Lung (tissue), 11 donors: ENCODE measurements at regions not wholly inside any gene's neighbourhood (a gene's known extent, or its start where the extent isn't known, plus 50 kb on each side); places are given as distances from the start of the nearest gene placed in this dataset.
A peak's percentile ranks its signal among the peaks of the same experiment; 100 is the strongest.
"Not testable (repeated sequence)": the region's sequence is repeated elsewhere in the genome, so short reads cannot be mapped to it uniquely, and the experiment has no call there.

Experiments
- ATAC-seq: fragments of 200-7000 bp; cut with Tn5 transposase; one replicate; pipeline ENCODE4 v1.9.1; 2020; ENCODE audit warnings: moderate number of reproducible peaks; ENCODE audit not compliant: insufficient read depth, low FRiP score
- DNase-seq, 3 donors: peaks; one replicate each; pipeline ENCODE4 v3.0.0-alpha.2; 2013 to 2017
- H3K27ac ChIP-seq, 2 donors: one replicate each; pipeline ENCODE4 v1.5.1; 2013; ENCODE audit warnings: mild to moderate bottlenecking in 2 of 2, moderate library complexity in 2 of 2, control low read depth in 1 of 2, inconsistent platforms in 1 of 2, low read depth in 1 of 2, low read length in 1 of 2
- H3K27me3 ChIP-seq, 3 donors: one replicate each; pipeline ENCODE4 v1.5.1; 2013; ENCODE audit warnings: low read length in 2 of 3; ENCODE audit not compliant: control insufficient read depth in 3 of 3, insufficient read depth in 3 of 3
- H3K36me3 ChIP-seq, 4 donors: one replicate each; pipeline ENCODE4 v1.5.1; 2013; ENCODE audit warnings: low read length in 4 of 4, mild to moderate bottlenecking in 1 of 4, moderate library complexity in 1 of 4; ENCODE audit not compliant: control insufficient read depth in 4 of 4, insufficient read depth in 4 of 4
- H3K4me1 ChIP-seq, 5 donors: one replicate each; pipeline ENCODE4 v1.5.1; 2013; ENCODE audit warnings: low read length in 5 of 5, mild to moderate bottlenecking in 2 of 5, moderate library complexity in 1 of 5; ENCODE audit not compliant: control insufficient read depth in 5 of 5, insufficient read depth in 5 of 5
- H3K4me3 ChIP-seq: one replicate; pipeline ENCODE4 v1.5.1; 2013; ENCODE audit warnings: mild to moderate bottlenecking, control low read depth, moderate library complexity
- H3K9ac ChIP-seq, 2 donors: one replicate each; pipeline ENCODE4 v1.5.1; 2013; ENCODE audit warnings: low read length in 2 of 2, control low read depth in 1 of 2; ENCODE audit not compliant: insufficient read depth in 1 of 2
- H3K9me3 ChIP-seq, 4 donors: one replicate each; pipeline ENCODE4 v1.5.1; 2013; ENCODE audit warnings: low read length in 3 of 4, mild to moderate bottlenecking in 1 of 4, moderate library complexity in 1 of 4; ENCODE audit not compliant: control insufficient read depth in 4 of 4, insufficient read depth in 3 of 4
- CTCF ChIP-seq: IDR thresholded peaks from 2 replicates; pipeline ENCODE4 v1.5.1; 2012; ENCODE audit warnings: mild to moderate bottlenecking; ENCODE audit errors: control extremely low read depth, extremely low read depth
- WGBS, 2 donors: extraction: QIAGEN DNeasy Blood & Tissue Kit; methylation state at CpG; one replicate each; pipeline ENCODE4 v1.1.7; 2013; 5-methylcytosine and 5-hydroxymethylcytosine counted together
- donor health status: control.
- donor health status: control.
- donor health status: Bipolar disorder and iron deficiency.
- donor health status: healthy.
- donor health status: DM: yes; HTN: yes; CAD: no.

- DNase-seq, result no peak
- no peak overlapping the region for H3K4me3 ChIP-seq
- TF ChIP-seq CTCF, result no peak
- ATAC-seq, result no peak
- no peaks in the 10 kb centered on the region for H3K36me3 ChIP-seq
- H3K27ac ChIP-seq, result no peak overlapping the region
- H3K4me1 ChIP-seq, result no peaks in the 10 kb centered on the region
- WGBS, 2 donors, result 69 to 73% methylated on average over 3 of the region's 3 CpGs
- no peak overlapping the region for H3K9ac ChIP-seq
- H3K9me3 ChIP-seq, result no peaks in the 10 kb centered on the region
- H3K27me3 ChIP-seq, result no peaks in the 10 kb centered on the region
Observed at GRCh38 chr22:22059291-22060002, 76.9 kb upstream of the TOP3B start.

DNA sequence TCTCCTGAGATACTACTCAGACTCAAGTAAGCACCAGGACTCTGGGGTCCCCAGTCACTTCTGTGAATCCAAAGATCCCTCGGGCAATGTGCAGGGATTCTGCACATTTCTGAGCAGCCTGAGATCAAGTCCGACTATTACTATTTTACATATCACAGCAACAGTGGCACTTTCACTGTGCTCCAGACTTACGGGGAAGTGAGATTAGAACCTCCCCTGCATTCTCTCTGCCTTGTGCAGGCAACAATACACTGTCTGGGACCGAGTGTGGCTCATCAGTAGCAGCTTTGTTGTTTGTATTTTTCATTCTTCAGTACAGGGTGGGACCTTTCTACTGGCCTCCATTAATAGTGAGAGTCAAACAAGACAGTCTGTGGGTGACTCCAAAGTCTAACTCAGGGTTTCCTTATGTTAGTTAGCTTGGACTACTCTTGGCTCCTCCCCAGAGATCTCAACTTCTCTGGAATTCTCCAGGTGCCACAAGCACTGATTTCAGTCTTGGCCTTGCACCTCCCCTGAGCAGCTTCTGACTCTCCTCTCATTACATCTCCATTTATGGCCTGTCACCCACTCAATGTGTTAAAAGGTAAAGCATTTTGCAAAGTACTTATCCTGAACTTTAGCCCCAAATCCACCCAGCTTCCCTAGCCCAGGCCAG lies 76.2 kb upstream of the TOP3B start:
- H3K9ac ChIP-seq, result no peak overlapping the region

GRCh38 chr22:22057617-22058378 lies 75.2 kb upstream of the TOP3B start:
- no peak overlapping the region for H3K4me3 ChIP-seq
- no peak for ATAC-seq
- DNase-seq, result no peak
- no peak for TF ChIP-seq CTCF
- H3K27ac ChIP-seq, result no peak overlapping the region
- H3K9me3 ChIP-seq, result peaks cover 0 to 3% (median 0%) of the 10 kb centered on the region in 4 donors
- H3K4me1 ChIP-seq, result no peaks in the 10 kb centered on the region
- no peak overlapping the region for H3K9ac ChIP-seq
- H3K27me3 ChIP-seq, result no peaks in the 10 kb centered on the region
- H3K36me3 ChIP-seq, result no peaks in the 10 kb centered on the region
- 72 to 77% methylated on average over 5 of the region's 5 CpGs for WGBS, 2 donors

More for the DNA sequence above, 76.2 kb upstream of the TOP3B start:
- Histone ChIP-seq H3K27ac (no peak overlapping the region), H3K36me3 (no peaks in the 10 kb centered on the region), H3K27me3 (no peaks in the 10 kb centered on the region), H3K4me1 (no peaks in the 10 kb centered on the region), H3K9me3 (no peaks in the 10 kb centered on the region), H3K4me3 (no peak overlapping the region)
- DNase-seq, result no peak
- no peak for ATAC-seq
- WGBS, 2 donors, result 53 to 56% methylated on average over 4 of the region's 4 CpGs
- no peak for TF ChIP-seq CTCF

GRCh38 chr22:22056809-22057594 lies 74.4 kb upstream of the TOP3B start:
- H3K4me1 ChIP-seq, H3K9me3 ChIP-seq, H3K9ac ChIP-seq, H3K27ac ChIP-seq, H3K4me3 ChIP-seq, H3K27me3 ChIP-seq, ATAC-seq, H3K36me3 ChIP-seq: not testable (repeated sequence)
- peak in 2 of 3 donors; percentile 25 to 37 for DNase-seq
- 60 to 65% methylated on average over 14 of the region's 14 CpGs for WGBS, 2 donors

DNA sequence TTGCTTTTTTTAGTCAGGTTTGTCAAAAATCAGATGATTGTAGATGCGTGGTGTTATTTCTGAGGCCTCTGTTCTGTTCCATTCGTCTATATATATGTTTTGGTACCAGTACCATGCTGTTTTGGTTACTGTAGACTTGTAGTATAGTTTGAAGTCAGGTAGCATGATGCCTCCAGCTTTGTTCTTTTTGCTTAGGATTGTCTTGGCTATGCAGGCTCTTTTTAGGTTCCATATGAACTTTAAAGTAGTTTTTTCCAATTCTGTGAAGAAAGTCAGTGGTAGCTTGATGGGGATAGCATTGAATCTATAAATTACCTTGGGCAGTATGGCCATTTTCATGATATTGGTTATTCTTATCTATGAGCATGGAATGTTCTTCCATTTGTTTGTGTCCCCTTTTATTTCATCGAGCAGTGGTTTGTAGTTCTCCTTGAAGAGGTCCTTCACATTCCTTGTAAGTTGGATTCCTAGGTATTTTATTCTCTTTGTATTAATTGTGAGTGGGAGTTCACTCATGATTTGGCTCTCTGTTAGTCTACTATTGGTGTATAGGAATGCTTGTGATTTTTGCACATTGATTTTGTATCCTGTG lies 70.1 kb upstream of the TOP3B start:
- ATAC-seq, H3K9me3 ChIP-seq, H3K27me3 ChIP-seq, H3K27ac ChIP-seq, H3K4me1 ChIP-seq, DNase-seq, H3K4me3 ChIP-seq, H3K36me3 ChIP-seq, H3K9ac ChIP-seq: not testable (repeated sequence)
- 68 to 73% methylated on average over 3 of the region's 3 CpGs for WGBS, 2 donors
